ENCODE measurements at regions not wholly inside any gene's neighbourhood (a gene's known extent, or its start where the extent isn't known, plus 50 kb on each side); places are given as distances from the start of the nearest gene placed in this dataset.

GRCh38 chr1:192038567-192038966 lies 119.7 kb upstream of the RGS18 start:
- no peak for DNase-seq (ENCODE audit: extremely low spot score in 2 of 2)
- no peak for TF ChIP-seq POLR2A (IDR thresholded peaks at IDR 0.05)
- TF ChIP-seq, protein P1, sequence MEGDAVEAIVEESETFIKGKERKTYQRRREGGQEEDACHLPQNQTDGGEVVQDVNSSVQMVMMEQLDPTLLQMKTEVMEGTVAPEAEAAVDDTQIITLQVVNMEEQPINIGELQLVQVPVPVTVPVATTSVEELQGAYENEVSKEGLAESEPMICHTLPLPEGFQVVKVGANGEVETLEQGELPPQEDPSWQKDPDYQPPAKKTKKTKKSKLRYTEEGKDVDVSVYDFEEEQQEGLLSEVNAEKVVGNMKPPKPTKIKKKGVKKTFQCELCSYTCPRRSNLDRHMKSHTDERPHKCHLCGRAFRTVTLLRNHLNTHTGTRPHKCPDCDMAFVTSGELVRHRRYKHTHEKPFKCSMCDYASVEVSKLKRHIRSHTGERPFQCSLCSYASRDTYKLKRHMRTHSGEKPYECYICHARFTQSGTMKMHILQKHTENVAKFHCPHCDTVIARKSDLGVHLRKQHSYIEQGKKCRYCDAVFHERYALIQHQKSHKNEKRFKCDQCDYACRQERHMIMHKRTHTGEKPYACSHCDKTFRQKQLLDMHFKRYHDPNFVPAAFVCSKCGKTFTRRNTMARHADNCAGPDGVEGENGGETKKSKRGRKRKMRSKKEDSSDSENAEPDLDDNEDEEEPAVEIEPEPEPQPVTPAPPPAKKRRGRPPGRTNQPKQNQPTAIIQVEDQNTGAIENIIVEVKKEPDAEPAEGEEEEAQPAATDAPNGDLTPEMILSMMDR (IDR thresholded peaks at IDR 0.05) = no peak
- no peak for TF ChIP-seq POLR2AphosphoS5 (IDR thresholded peaks at IDR 0.05; ENCODE audit: insufficient read depth in 1 of 2, low read depth in 1 of 2)
- Histone ChIP-seq H3K9me3 (no peaks in the 10 kb centered on the region), H3K4me3 (no peak overlapping the region), H3K4me1 (no peaks in the 10 kb centered on the region), H3K27me3 (no peaks in the 10 kb centered on the region), H3K36me3 (no peaks in the 10 kb centered on the region), H3K27ac (no peak overlapping the region)
- intact Hi-C loops (cut with DNase I) = no loop called here

DNA sequence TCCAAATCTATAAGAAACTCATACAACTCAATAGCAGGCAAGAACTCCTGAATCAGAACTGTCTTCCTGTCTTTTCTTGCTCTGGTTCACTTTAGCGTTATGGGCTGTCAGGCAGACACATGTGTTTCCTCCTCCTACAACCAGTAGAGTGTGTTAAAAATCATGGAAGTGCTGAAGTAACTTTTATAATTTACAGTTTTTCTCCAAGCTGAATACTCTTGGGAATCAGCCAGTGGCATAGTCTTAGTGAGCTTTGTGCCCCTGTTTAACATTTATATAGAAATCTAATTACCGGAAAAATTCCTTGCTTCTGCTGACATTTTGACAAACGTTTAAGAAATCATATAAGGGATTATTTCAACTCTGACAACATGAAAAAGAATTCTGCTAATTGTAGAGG lies 113.1 kb upstream of the RGS18 start:
- Histone ChIP-seq H3K36me3 (no peaks in the 10 kb centered on the region), H3K27me3 (no peaks in the 10 kb centered on the region), H3K9me3 (no peaks in the 10 kb centered on the region), H3K27ac (no peak overlapping the region), H3K4me1 (no peaks in the 10 kb centered on the region), H3K4me3 (no peak overlapping the region)
- intact Hi-C loops (cut with DNase I) = no loop called here
- DNase-seq (ENCODE audit: extremely low spot score in 2 of 2) = no peak
- TF ChIP-seq, protein P1 (IDR thresholded peaks at IDR 0.05) = no peak
- TF ChIP-seq POLR2AphosphoS5 (IDR thresholded peaks at IDR 0.05; ENCODE audit: insufficient read depth in 1 of 2, low read depth in 1 of 2) (no peak), POLR2A (IDR thresholded peaks at IDR 0.05) (no peak)

DNA sequence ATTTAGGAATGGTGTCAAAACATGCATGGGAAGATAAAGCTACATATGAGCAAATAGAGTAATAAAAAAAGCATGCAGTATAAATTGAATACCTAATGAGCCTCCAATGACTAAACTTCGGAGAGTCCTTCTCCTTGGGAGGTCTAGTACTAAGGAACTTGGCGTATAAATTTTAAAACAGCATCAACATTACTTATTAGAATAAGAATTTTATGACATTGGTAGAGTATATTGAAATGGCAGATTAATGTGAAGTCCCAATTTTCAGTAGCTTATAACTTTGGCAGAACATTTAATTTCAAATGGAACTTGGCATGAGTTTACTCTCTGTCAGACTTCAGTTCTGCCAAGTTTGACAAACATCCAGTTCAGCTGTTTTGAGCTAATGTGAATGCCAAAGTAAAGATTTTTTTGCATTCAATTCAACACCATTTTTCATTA lies 104.7 kb upstream of the RGS18 start:
- H3K4me1 ChIP-seq = no peaks in the 10 kb centered on the region
- intact Hi-C loops (cut with DNase I) = no loop called here
- TF ChIP-seq POLR2A (IDR thresholded peaks at IDR 0.05) = no peak
- TF ChIP-seq, protein P1 (IDR thresholded peaks at IDR 0.05) = no peak
- no peak for TF ChIP-seq POLR2AphosphoS5 (IDR thresholded peaks at IDR 0.05; ENCODE audit: insufficient read depth in 1 of 2, low read depth in 1 of 2)

DNA sequence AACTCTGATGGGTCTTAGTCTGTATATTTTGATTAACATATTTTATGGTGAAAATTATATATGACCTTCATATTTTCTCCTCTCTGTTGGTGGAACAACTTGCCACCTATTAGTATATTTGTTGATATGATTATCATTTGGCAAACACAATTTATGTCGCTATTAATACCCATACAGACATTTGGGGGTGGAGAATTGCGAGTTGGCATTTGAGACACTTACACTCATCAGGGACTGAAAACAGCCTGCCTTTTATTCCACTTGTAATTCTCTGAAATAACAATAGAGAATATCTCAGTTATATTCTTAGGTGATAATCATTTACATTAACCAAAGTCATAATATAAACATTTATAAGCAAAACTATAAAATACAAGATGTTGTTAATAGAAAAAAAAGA lies 100.5 kb upstream of the RGS18 start:
- H3K9me3 ChIP-seq = no peaks in the 10 kb centered on the region
- TF ChIP-seq POLR2A (IDR thresholded peaks at IDR 0.05) = no peak
- no peak for TF ChIP-seq POLR2AphosphoS5 (IDR thresholded peaks at IDR 0.05; ENCODE audit: insufficient read depth in 1 of 2, low read depth in 1 of 2)
- TF ChIP-seq, protein P1 (IDR thresholded peaks at IDR 0.05) = no peak
- no peaks in the 10 kb centered on the region for H3K27me3 ChIP-seq
- intact Hi-C loops (cut with DNase I) = no loop called here
- no peak overlapping the region for H3K27ac ChIP-seq
- H3K4me1 ChIP-seq = no peaks in the 10 kb centered on the region
- no peak for DNase-seq (ENCODE audit: extremely low spot score in 2 of 2)
- no peak overlapping the region for H3K4me3 ChIP-seq
- H3K36me3 ChIP-seq = no peaks in the 10 kb centered on the region

More for the DNA sequence above, 104.7 kb upstream of the RGS18 start:
- Histone ChIP-seq H3K36me3 (no peaks in the 10 kb centered on the region), H3K27ac (no peak overlapping the region), H3K4me3 (no peak overlapping the region), H3K9me3 (no peaks in the 10 kb centered on the region), H3K27me3 (no peaks in the 10 kb centered on the region)
- DNase-seq (ENCODE audit: extremely low spot score in 2 of 2) = no peak

DNA sequence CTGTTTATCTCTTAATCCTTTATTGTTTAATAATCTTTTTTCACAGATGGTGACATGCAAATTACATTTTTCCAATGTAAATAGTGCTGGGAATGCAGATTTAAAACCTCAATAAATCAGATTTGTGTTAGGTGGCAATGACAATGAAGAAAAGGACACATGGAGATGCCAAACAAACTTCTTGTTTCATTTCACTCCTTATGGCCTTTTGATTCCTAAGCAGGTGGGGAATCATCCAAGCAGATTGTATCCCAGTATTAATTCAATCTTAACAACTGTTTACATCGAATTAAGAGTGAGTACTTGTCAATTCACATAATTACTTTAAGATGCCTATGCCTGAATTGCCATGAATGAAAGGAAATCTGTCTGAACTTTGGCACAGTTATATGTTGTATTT lies 98.9 kb upstream of the RGS18 start:
- H3K36me3 ChIP-seq = no peaks in the 10 kb centered on the region
- no peaks in the 10 kb centered on the region for H3K9me3 ChIP-seq
- TF ChIP-seq, protein P1 (IDR thresholded peaks at IDR 0.05) = no peak
- no peak for TF ChIP-seq POLR2AphosphoS5 (IDR thresholded peaks at IDR 0.05; ENCODE audit: insufficient read depth in 1 of 2, low read depth in 1 of 2)
- no peak for TF ChIP-seq POLR2A (IDR thresholded peaks at IDR 0.05)
- no peaks in the 10 kb centered on the region for H3K4me1 ChIP-seq
- no peak overlapping the region for H3K27ac ChIP-seq
- DNase-seq (ENCODE audit: extremely low spot score in 2 of 2) = no peak
- H3K4me3 ChIP-seq = no peak overlapping the region
- no peaks in the 10 kb centered on the region for H3K27me3 ChIP-seq
- intact Hi-C loops (cut with DNase I) = no loop called here

Measured in vagina (tissue), 2 donors.